ENCODE measurements at regions not wholly inside any gene's neighbourhood (a gene's known extent, or its start where the extent isn't known, plus 50 kb on each side); places are given as distances from the start of the nearest gene placed in this dataset.

DNA sequence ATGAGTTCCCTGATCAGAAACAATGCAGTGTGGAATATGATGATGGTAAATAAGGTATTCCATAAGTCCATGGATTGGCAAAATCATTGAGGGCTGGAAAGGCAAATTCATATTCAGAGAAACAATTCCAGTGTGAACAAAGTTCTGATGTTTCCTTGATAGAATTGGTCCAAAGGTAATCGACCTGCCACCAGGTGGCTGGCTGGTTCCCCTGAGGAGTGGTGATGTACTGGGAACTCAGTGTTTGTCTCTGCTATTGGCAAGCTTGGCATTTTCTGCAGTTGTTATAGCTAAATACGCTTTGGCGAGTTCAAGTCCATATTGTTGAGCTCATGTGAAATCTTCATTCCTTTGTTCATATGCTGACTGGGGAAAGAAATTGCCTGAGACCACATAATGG is 165.5 kb upstream of the PTGFR start:
- TF ChIP-seq, protein P1, sequence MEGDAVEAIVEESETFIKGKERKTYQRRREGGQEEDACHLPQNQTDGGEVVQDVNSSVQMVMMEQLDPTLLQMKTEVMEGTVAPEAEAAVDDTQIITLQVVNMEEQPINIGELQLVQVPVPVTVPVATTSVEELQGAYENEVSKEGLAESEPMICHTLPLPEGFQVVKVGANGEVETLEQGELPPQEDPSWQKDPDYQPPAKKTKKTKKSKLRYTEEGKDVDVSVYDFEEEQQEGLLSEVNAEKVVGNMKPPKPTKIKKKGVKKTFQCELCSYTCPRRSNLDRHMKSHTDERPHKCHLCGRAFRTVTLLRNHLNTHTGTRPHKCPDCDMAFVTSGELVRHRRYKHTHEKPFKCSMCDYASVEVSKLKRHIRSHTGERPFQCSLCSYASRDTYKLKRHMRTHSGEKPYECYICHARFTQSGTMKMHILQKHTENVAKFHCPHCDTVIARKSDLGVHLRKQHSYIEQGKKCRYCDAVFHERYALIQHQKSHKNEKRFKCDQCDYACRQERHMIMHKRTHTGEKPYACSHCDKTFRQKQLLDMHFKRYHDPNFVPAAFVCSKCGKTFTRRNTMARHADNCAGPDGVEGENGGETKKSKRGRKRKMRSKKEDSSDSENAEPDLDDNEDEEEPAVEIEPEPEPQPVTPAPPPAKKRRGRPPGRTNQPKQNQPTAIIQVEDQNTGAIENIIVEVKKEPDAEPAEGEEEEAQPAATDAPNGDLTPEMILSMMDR (IDR thresholded peaks at IDR 0.05): no peak
- no peak for TF ChIP-seq POLR2A (IDR thresholded peaks at IDR 0.05)

Data from esophagus squamous epithelium (tissue), 4 donors.